Heart right ventricle (tissue), 16 donors: ENCODE measurements at regions not wholly inside any gene's neighbourhood (a gene's known extent, or its start where the extent isn't known, plus 50 kb on each side); places are given as distances from the start of the nearest gene placed in this dataset.
"Not testable (repeated sequence)": the region's sequence is repeated elsewhere in the genome, so short reads cannot be mapped to it uniquely, and the experiment has no call there.

ENCODE experiments used
- ATAC-seq, 8 donors: fragments of 200-7000 bp; cut with Tn5 transposase; one replicate each; pipeline ENCODE4 v1.9.1; 2020; ENCODE audit warnings: mild to moderate bottlenecking in 8 of 8, moderate library complexity in 8 of 8, moderate number of reproducible peaks in 1 of 8
- DNase-seq, 2 donors: peaks; one replicate each; pipeline ENCODE4 v3.0.0-alpha.2; 2020
- H3K27ac ChIP-seq, 10 donors: fragments of 200-600 bp; sonication (generic) in 2 of 10; one replicate each; pipeline versions ENCODE4 v1.5.0 to v1.8.0; 2020 to 2022; ENCODE audit warnings: mild to moderate bottlenecking in 3 of 10
- H3K27me3 ChIP-seq, 7 donors: fragments of 200-600 bp; one replicate each; pipeline ENCODE4 v1.8.0; 2021 to 2022; ENCODE audit warnings: mild to moderate bottlenecking in 2 of 7
- H3K36me3 ChIP-seq, 9 donors: fragments of 200-600 bp; sonication (generic) in 1 of 9; one replicate each; pipeline versions ENCODE4 v1.5.0 to v1.8.0; 2020 to 2022; ENCODE audit warnings: mild to moderate bottlenecking in 2 of 9
- H3K4me1 ChIP-seq, 9 donors: fragments of 200-600 bp; sonication (generic) in 1 of 9; one replicate each; pipeline versions ENCODE4 v1.5.0 to v1.8.0; 2020 to 2022; ENCODE audit warnings: mild to moderate bottlenecking in 4 of 9
- H3K4me3 ChIP-seq, 10 donors: fragments of 200-600 bp; sonication (generic) in 2 of 10; one replicate each; pipeline versions ENCODE4 v1.5.0 to v1.8.0; 2020 to 2022; ENCODE audit warnings: mild to moderate bottlenecking in 7 of 10, moderate library complexity in 2 of 10
- H3K9me3 ChIP-seq, 11 donors: fragments of 200-600 bp in 10 of 11; sonication (generic) in 2 of 11; one replicate each; pipeline versions ENCODE4 v1.5.0 to v1.8.0; 2013 to 2022; ENCODE audit warnings: mild to moderate bottlenecking in 2 of 11, control low read depth in 1 of 11, moderate library complexity in 1 of 11
- WGBS, 2 donors: extraction: QIAGEN DNeasy Blood & Tissue Kit; methylation state at CpG; one replicate each; pipeline ENCODE4 v1.1.7; 2013; ENCODE audit warnings: inconsistent platforms in 1 of 2; 5-methylcytosine and 5-hydroxymethylcytosine counted together
- intact Hi-C, 10 donors: fragments of 100-400 bp; cut with DNase I; formaldehyde crosslinking; loops; one replicate each; pipeline versions ENCODE4 v1.11.1 to v1.14.2; 2022
- TF ChIP-seq, protein P1 (sequence below), 9 donors: fragments of 200-600 bp; sonication (generic) in 2 of 9; IDR thresholded peaks; one replicate each; pipeline versions ENCODE4 v1.5.0 to v1.8.0; 2021 to 2022; ENCODE audit warnings: antibody characterized with exemption in 9 of 9, mild to moderate bottlenecking in 5 of 9, moderate library complexity in 1 of 9
- donor health status: Arrhythmogenic right ventricular cardiomyopathy.
- donor health status: ischemic (EF 13 %, LVEDD 7.1; RV severe dilation, severe dysfunction).
- donor health status: healthy with polysubstance abuse.
- donor health status: DM: no; HTN: yes; CAD: no.
- donor health status: DM: no; HTN: no; CAD: no.
- donor health status: ischemic (EF 25% LVEDD 6.9; RV normal size, moderate dysfunction).
- donor health status: ischemic (EF 25% LVEDD 5.7; RV mildly dilated, moderate dysfunction).
- donor health status: healthy.
- donor health status: DM: yes; HTN: yes; CAD: no.
- donor health status: Ischemic cardiomyopathy.
- donor health status: ischemic (EF 35%, LVEDD 5.7; RV mildly dilated, moderate dysfunction).
- donor health status: nonischemic (EF 11% LVEDD 7.7; RV severe dilation, severe dysfunction).
- donor health status: DM: yes; HTN: yes; CAD: no.
- donor health status: PGD.
- donor health status: ischemic (EF 29% LVEDD 5.4; RV normal size, mild dysfunction).
- donor health status: nonischemic (EF 23%, LVEDD 6.1; RV moderate dilation, normal function).

DNA sequence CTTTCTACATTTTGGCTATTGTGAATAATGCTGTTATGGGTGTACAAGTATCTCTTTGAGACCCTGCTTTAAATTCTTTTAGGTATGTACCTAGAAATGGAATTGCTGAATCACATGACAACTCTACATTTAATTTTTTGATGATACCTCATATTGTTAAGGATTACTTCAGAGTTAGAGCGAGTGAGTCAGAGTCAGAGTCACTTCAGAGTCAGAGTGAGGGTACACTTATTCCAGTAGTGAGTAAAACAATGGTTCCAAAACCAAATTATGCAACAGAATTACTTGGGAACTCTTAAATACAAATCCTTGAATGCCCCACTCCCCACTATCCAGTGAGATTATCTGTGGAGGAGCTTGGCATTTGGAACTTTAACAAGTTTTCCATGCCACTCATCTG, 50.3 kb upstream of the SNRK start:
- Histone ChIP-seq H3K4me1 (peaks cover 0 to 41% (median 10%) of the 10 kb centered on the region in 9 donors), H3K27me3 (no peaks in the 10 kb centered on the region), H3K4me3 (no peak overlapping the region), H3K9me3 (no peaks in the 10 kb centered on the region), H3K36me3 (no peaks in the 10 kb centered on the region), H3K27ac (no peak overlapping the region)
- intact Hi-C loops = loop anchor here in 1 of 10 donors (5.0 kb wide), 1 partner anchor 1521 kb away; no protein-coding TSS in a partner anchor
- ATAC-seq (no peak), DNase-seq (no peak)
- WGBS, 2 donors = 94 to 98% methylated on average over 1 of the region's 1 CpG
- TF ChIP-seq, protein P1, sequence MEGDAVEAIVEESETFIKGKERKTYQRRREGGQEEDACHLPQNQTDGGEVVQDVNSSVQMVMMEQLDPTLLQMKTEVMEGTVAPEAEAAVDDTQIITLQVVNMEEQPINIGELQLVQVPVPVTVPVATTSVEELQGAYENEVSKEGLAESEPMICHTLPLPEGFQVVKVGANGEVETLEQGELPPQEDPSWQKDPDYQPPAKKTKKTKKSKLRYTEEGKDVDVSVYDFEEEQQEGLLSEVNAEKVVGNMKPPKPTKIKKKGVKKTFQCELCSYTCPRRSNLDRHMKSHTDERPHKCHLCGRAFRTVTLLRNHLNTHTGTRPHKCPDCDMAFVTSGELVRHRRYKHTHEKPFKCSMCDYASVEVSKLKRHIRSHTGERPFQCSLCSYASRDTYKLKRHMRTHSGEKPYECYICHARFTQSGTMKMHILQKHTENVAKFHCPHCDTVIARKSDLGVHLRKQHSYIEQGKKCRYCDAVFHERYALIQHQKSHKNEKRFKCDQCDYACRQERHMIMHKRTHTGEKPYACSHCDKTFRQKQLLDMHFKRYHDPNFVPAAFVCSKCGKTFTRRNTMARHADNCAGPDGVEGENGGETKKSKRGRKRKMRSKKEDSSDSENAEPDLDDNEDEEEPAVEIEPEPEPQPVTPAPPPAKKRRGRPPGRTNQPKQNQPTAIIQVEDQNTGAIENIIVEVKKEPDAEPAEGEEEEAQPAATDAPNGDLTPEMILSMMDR (IDR thresholded peaks at IDR 0.05) = no peak

- Histone ChIP-seq H3K4me1 (peaks cover 0 to 32% (median 10%) of the 10 kb centered on the region in 9 donors), H3K36me3 (no peaks in the 10 kb centered on the region), H3K27me3 (no peaks in the 10 kb centered on the region), H3K4me3 (no peak overlapping the region), H3K9me3 (peaks cover 0 to 8% (median 0%) of the 10 kb centered on the region in 11 donors), H3K27ac (peak overlapping the region in 2 of 10 donors; percentile 33 to 36)
- WGBS, 2 donors = 52 to 59% methylated on average over 3 of the region's 3 CpGs
- ATAC-seq = peak in 3 of 8 donors; percentile 33 to 79 (median 46)
- intact Hi-C loops = loop anchor here in 1 of 10 donors (5.0 kb wide), 1 partner anchor 269 kb away; no protein-coding TSS in a partner anchor
- peak in 1 of 2 donors; percentile 14 for DNase-seq
- TF ChIP-seq, protein P1 (IDR thresholded peaks at IDR 0.05) = no peak
Observed at GRCh38 chr3:43233062-43233461, 53.3 kb upstream of the SNRK start.

- TF ChIP-seq, protein P1 (IDR thresholded peaks at IDR 0.05) = no peak
- ATAC-seq = peak in 2 of 8 donors; percentile 31 to 42
- no peak for DNase-seq
- H3K27me3 ChIP-seq = no peaks in the 10 kb centered on the region
- H3K27ac ChIP-seq = peak overlapping the region in 2 of 10 donors; percentile 6 to 57
- intact Hi-C loops = loop anchor here in 1 of 10 donors (5.0 kb wide), 1 partner anchor 271 kb away; no protein-coding TSS in a partner anchor
- H3K4me3 ChIP-seq = no peak overlapping the region
- peaks cover 0 to 32% (median 10%) of the 10 kb centered on the region in 9 donors for H3K4me1 ChIP-seq
- H3K9me3 ChIP-seq = peaks cover 0 to 22% (median 0%) of the 10 kb centered on the region in 11 donors
- no peaks in the 10 kb centered on the region for H3K36me3 ChIP-seq
- WGBS, 2 donors = 49 to 50% methylated on average over 6 of the region's 6 CpGs
Observed at GRCh38 chr3:43231276-43232000, 54.9 kb upstream of the SNRK start.

GRCh38 chr3:43229865-43230264, 56.5 kb upstream of the SNRK start:
- not testable (repeated sequence) for DNase-seq, H3K36me3 ChIP-seq, H3K4me3 ChIP-seq, H3K27me3 ChIP-seq, ATAC-seq, H3K27ac ChIP-seq
- peaks cover 0 to 22% (median 0%) of the 10 kb centered on the region in 11 donors for H3K9me3 ChIP-seq
- intact Hi-C loops = loop anchor here in 4 of 10 donors (5.0 to 10.0 kb wide), 3 partner anchors 57 to 275 kb away; partner anchors contain the start of gene SNRK (in 1 of the 4)
- 79 to 96% methylated on average over 4 of the region's 4 CpGs for WGBS, 2 donors
- peaks cover 0 to 32% (median 9%) of the 10 kb centered on the region in 9 donors for H3K4me1 ChIP-seq

- Histone ChIP-seq H3K9me3 (peaks cover 0 to 31% (median 7%) of the 10 kb centered on the region in 11 donors), H3K4me1 (peaks cover 0 to 17% (median 5%) of the 10 kb centered on the region in 9 donors)
- not testable (repeated sequence) for H3K27me3 ChIP-seq, DNase-seq, ATAC-seq, H3K4me3 ChIP-seq, H3K27ac ChIP-seq, H3K36me3 ChIP-seq
- 63 to 80% methylated on average over 1 of the region's 1 CpG for WGBS, 2 donors
- intact Hi-C loops = loop anchor here in 3 of 10 donors (5.0 to 10.0 kb wide), 2 partner anchors 60 to 277 kb away; partner anchors contain the start of gene SNRK (in 1 of the 3)
Observed at GRCh38 chr3:43227685-43228084, 58.7 kb upstream of the SNRK start.
